Vagina (tissue), 2 donors: ENCODE measurements at regions not wholly inside any gene's neighbourhood (a gene's known extent, or its start where the extent isn't known, plus 50 kb on each side); places are given as distances from the start of the nearest gene placed in this dataset.

ENCODE experiments used
- DNase-seq, 2 donors: peaks; one replicate each; pipeline ENCODE4 v3.0.0-alpha.2; 2017; ENCODE audit errors: extremely low spot score in 2 of 2
- H3K27ac ChIP-seq: fragments of 200-600 bp; sonication (generic); one replicate; pipeline ENCODE4 v1.5.1; 2019
- H3K27me3 ChIP-seq: fragments of 200-600 bp; sonication (generic); one replicate; pipeline ENCODE4 v1.5.1; 2019
- H3K36me3 ChIP-seq, 2 donors: fragments of 200-600 bp; sonication (generic); one replicate each; pipeline ENCODE4 v1.5.1; 2017 to 2019
- H3K4me1 ChIP-seq: fragments of 200-600 bp; sonication (generic); one replicate; pipeline ENCODE4 v1.5.1; 2019
- H3K4me3 ChIP-seq, 2 donors: fragments of 200-600 bp; sonication (generic); 1 replicate in 1 of 2; 2 replicates in 1 of 2; pipeline ENCODE4 v1.5.1; 2016 to 2019
- H3K9me3 ChIP-seq: fragments of 200-600 bp; sonication (generic); one replicate; pipeline ENCODE4 v1.5.1; 2019
- CTCF ChIP-seq, 3 experiments: fragments of 450-650 bp in 2 of 3; fragments of 200-600 bp in 1 of 3; sonication (generic) in 1 of 3; IDR thresholded peaks; one replicate each; pipeline ENCODE4 v1.5.1; 2017 to 2019; ENCODE audit warnings: antibody characterized with exemption in 3 of 3, mild to moderate bottlenecking in 2 of 3, moderate library complexity in 2 of 3
- POLR2A ChIP-seq, 2 donors: fragments of 450-650 bp; IDR thresholded peaks; one replicate each; pipeline ENCODE4 v1.6.1; 2017; ENCODE audit warnings: antibody characterized with exemption in 2 of 2, mild to moderate bottlenecking in 2 of 2, moderate library complexity in 2 of 2
- POLR2AphosphoS5 ChIP-seq, 2 donors: sonication (generic); formaldehyde crosslinking; IDR thresholded peaks; one replicate each; pipeline ENCODE4 v1.9.0; 2017; ENCODE audit warnings: antibody characterized with exemption in 2 of 2, mild to moderate bottlenecking in 2 of 2, low read depth in 1 of 2; ENCODE audit not compliant: insufficient read depth in 1 of 2
- intact Hi-C: fragments of 100-400 bp; cut with DNase I; formaldehyde crosslinking; loops from one replicate; pipeline ENCODE4 v1.15.1; 2023

GRCh38 chr18:38009320-38009719, 443.7 kb upstream of the CELF4 start:
- Histone ChIP-seq H3K27ac (no peak overlapping the region), H3K4me1 (no peaks in the 10 kb centered on the region), H3K27me3 (no peaks in the 10 kb centered on the region), H3K36me3 (no peaks in the 10 kb centered on the region), H3K4me3 (no peak overlapping the region), H3K9me3 (no peaks in the 10 kb centered on the region)
- intact Hi-C loops, result no loop called here
- TF ChIP-seq CTCF (IDR thresholded peaks at IDR 0.05) (no peak), POLR2A (IDR thresholded peaks at IDR 0.05) (no peak), POLR2AphosphoS5 (IDR thresholded peaks at IDR 0.05; ENCODE audit: insufficient read depth in 1 of 2, low read depth in 1 of 2) (no peak)
- DNase-seq, result no peak

- Histone ChIP-seq H3K27me3 (no peaks in the 10 kb centered on the region), H3K4me1 (no peaks in the 10 kb centered on the region), H3K27ac (no peak overlapping the region), H3K4me3 (no peak overlapping the region), H3K36me3 (no peaks in the 10 kb centered on the region), H3K9me3 (no peaks in the 10 kb centered on the region)
- no peak for DNase-seq
- TF ChIP-seq CTCF (IDR thresholded peaks at IDR 0.05), result no peak
- no peak for TF ChIP-seq POLR2AphosphoS5 (IDR thresholded peaks at IDR 0.05; ENCODE audit: insufficient read depth in 1 of 2, low read depth in 1 of 2)
- no peak for TF ChIP-seq POLR2A (IDR thresholded peaks at IDR 0.05)
- intact Hi-C loops, result no loop called here
These were observed 442.2 kb upstream of the CELF4 start for GRCh38 chr18:38007676-38008330.

GRCh38 chr18:38007026-38007425, 441.4 kb upstream of the CELF4 start:
- intact Hi-C loops, result no loop called here
- DNase-seq, result no peak
- TF ChIP-seq CTCF (IDR thresholded peaks at IDR 0.05) (no peak), POLR2A (IDR thresholded peaks at IDR 0.05) (no peak), POLR2AphosphoS5 (IDR thresholded peaks at IDR 0.05; ENCODE audit: insufficient read depth in 1 of 2, low read depth in 1 of 2) (no peak)
- Histone ChIP-seq H3K27me3 (no peaks in the 10 kb centered on the region), H3K9me3 (no peaks in the 10 kb centered on the region), H3K4me1 (no peaks in the 10 kb centered on the region), H3K36me3 (no peaks in the 10 kb centered on the region), H3K4me3 (no peak overlapping the region), H3K27ac (no peak overlapping the region)

GRCh38 chr18:38006541-38006940, 440.9 kb upstream of the CELF4 start:
- Histone ChIP-seq H3K27ac (no peak overlapping the region), H3K4me3 (no peak overlapping the region), H3K27me3 (no peaks in the 10 kb centered on the region), H3K36me3 (no peaks in the 10 kb centered on the region), H3K4me1 (no peaks in the 10 kb centered on the region), H3K9me3 (no peaks in the 10 kb centered on the region)
- TF ChIP-seq POLR2AphosphoS5 (IDR thresholded peaks at IDR 0.05; ENCODE audit: insufficient read depth in 1 of 2, low read depth in 1 of 2) (no peak), CTCF (IDR thresholded peaks at IDR 0.05) (no peak), POLR2A (IDR thresholded peaks at IDR 0.05) (no peak)
- no peak for DNase-seq
- intact Hi-C loops, result no loop called here

GRCh38 chr18:37997695-37998094, 432.1 kb upstream of the CELF4 start:
- H3K36me3 ChIP-seq, result no peaks in the 10 kb centered on the region
- H3K4me3 ChIP-seq, result no peak overlapping the region
- no peak for DNase-seq
- no peak overlapping the region for H3K27ac ChIP-seq
- no peaks in the 10 kb centered on the region for H3K4me1 ChIP-seq
- TF ChIP-seq POLR2A (IDR thresholded peaks at IDR 0.05) (no peak), POLR2AphosphoS5 (IDR thresholded peaks at IDR 0.05; ENCODE audit: insufficient read depth in 1 of 2, low read depth in 1 of 2) (no peak), CTCF (IDR thresholded peaks at IDR 0.05) (no peak)
- H3K9me3 ChIP-seq, result no peaks in the 10 kb centered on the region
- no peaks in the 10 kb centered on the region for H3K27me3 ChIP-seq
- intact Hi-C loops, result no loop called here
